GM12874 (cell line): ENCODE measurements at regions not wholly inside any gene's neighbourhood (a gene's known extent, or its start where the extent isn't known, plus 50 kb on each side); places are given as distances from the start of the nearest gene placed in this dataset.

Experiments
- TF ChIP-seq, protein P1 (sequence below): IDR thresholded peaks from 2 replicates; pipeline ENCODE4 v1.5.1; 2011; ENCODE audit warnings: low read depth, mild to moderate bottlenecking, control low read depth, low read length, moderate library complexity; ENCODE audit not compliant: insufficient read depth

DNA sequence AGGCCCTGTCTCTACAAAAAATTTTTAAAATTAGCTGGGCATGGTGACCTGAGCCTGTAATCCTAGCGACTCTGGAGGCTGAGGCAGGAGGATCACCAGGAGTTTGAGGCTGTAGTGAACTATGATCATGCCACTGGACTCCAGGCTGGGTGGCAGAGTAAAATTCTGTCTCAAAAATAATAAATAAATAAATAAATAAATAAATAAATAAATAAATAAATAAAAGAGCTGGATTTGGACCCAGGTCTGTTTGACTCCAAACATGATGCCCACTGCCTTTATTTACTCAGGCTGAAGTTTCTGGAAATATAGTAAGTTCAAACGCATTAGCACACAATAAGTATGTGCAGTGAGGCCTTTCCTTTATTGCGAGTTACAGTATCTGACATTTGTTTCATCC lies 75.0 kb downstream of the THNSL2 start:
- TF ChIP-seq, protein P1, sequence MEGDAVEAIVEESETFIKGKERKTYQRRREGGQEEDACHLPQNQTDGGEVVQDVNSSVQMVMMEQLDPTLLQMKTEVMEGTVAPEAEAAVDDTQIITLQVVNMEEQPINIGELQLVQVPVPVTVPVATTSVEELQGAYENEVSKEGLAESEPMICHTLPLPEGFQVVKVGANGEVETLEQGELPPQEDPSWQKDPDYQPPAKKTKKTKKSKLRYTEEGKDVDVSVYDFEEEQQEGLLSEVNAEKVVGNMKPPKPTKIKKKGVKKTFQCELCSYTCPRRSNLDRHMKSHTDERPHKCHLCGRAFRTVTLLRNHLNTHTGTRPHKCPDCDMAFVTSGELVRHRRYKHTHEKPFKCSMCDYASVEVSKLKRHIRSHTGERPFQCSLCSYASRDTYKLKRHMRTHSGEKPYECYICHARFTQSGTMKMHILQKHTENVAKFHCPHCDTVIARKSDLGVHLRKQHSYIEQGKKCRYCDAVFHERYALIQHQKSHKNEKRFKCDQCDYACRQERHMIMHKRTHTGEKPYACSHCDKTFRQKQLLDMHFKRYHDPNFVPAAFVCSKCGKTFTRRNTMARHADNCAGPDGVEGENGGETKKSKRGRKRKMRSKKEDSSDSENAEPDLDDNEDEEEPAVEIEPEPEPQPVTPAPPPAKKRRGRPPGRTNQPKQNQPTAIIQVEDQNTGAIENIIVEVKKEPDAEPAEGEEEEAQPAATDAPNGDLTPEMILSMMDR, result no peak

DNA sequence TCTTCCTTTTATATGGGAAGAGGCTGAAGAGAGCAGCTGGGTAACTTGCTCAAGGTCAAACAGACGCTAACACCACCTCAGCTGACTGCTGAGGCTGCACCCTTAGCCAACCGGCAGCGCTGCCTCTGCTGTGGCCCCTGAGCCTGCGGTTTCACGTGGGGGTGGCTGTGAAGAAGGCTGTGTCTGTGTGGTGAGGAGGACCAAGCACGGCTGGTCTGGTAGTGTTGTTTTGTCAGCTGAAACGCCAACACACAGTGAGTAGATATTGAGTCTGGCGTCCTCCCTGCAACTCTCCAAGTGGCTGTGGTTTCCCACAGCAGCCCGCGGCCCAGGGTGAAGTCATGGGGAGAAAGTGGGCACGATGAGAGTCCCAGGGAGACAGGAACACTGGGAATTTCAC lies 69.6 kb downstream of the THNSL2 start:
- TF ChIP-seq, protein P1, result no peak

DNA sequence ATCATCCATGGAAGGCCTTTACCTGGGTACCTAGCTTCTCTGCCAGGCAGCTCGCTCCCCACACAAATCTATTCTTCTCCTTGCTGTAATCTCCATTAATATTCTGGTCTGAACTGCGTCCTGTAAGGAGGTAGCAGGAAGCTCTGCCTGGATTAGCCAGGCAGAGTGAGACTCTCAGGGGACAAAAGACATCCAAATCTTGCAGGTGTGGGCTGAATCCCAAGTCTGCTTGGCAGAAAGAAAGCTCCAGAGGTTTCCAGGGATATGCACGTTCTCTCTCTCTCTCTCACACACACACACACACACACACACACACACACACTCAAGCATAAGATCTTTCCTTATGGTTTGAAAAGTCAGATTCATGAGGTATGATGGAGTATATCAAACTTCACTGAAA lies 66.5 kb downstream of the THNSL2 start:
- TF ChIP-seq, protein P1, result no peak
